Coronary artery (tissue), 2 donors: ENCODE measurements at regions not wholly inside any gene's neighbourhood (a gene's known extent, or its start where the extent isn't known, plus 50 kb on each side); places are given as distances from the start of the nearest gene placed in this dataset.

Experiments
- DNase-seq: peaks from one replicate; pipeline ENCODE4 v3.0.0-alpha.2; 2017; ENCODE audit warnings: low spot score
- H3K27ac ChIP-seq, 2 donors: fragments of 200-600 bp; sonication (generic); one replicate each; pipeline ENCODE4 v1.5.1; 2016 to 2019
- H3K4me3 ChIP-seq: fragments of 200-600 bp; sonication (generic); 2 replicates; pipeline ENCODE4 v1.5.1; 2016; ENCODE audit warnings: mild to moderate bottlenecking, moderate library complexity
- CTCF ChIP-seq: fragments of 200-600 bp; sonication (generic); IDR thresholded peaks from one replicate; pipeline ENCODE4 v1.5.1; 2019; ENCODE audit warnings: antibody characterized with exemption

GRCh38 chr14:96745500-96746051 lies 51.6 kb upstream of the VRK1 start:
- no peak for DNase-seq
- Histone ChIP-seq H3K4me3 (no peak overlapping the region), H3K27ac (no peak overlapping the region)
- no peak for TF ChIP-seq CTCF

GRCh38 chr14:96746101-96746500 lies 51.1 kb upstream of the VRK1 start:
- Histone ChIP-seq H3K27ac (no peak overlapping the region), H3K4me3 (no peak overlapping the region)
- no peak for TF ChIP-seq CTCF
- no peak for DNase-seq

GRCh38 chr14:96747006-96747405 lies 50.2 kb upstream of the VRK1 start:
- no peak overlapping the region for H3K4me3 ChIP-seq
- H3K27ac ChIP-seq, result no peak overlapping the region
- DNase-seq, result peak; percentile 43
- no peak for TF ChIP-seq CTCF
